Heart left ventricle (tissue), 13 donors: ENCODE measurements at regions not wholly inside any gene's neighbourhood (a gene's known extent, or its start where the extent isn't known, plus 50 kb on each side); places are given as distances from the start of the nearest gene placed in this dataset.

Experiments
- CTCF ChIP-seq, 12 donors: fragments of 200-600 bp; sonication (generic) in 4 of 12; IDR thresholded peaks; one replicate each; pipeline versions ENCODE4 v1.5.0 to v1.8.0; 2018 to 2022; ENCODE audit warnings: antibody characterized with exemption in 12 of 12, mild to moderate bottlenecking in 5 of 12
- POLR2A ChIP-seq, 2 donors: fragments of 450-650 bp; IDR thresholded peaks; one replicate each; pipeline ENCODE4 v1.6.1; 2017; ENCODE audit warnings: antibody characterized with exemption in 2 of 2, mild to moderate bottlenecking in 2 of 2, moderate library complexity in 2 of 2
- donor health status: ischemic (EF 13 %, LVEDD 7.1; RV severe dilation, severe dysfunction).
- donor health status: DM: no; HTN: yes; CAD: no.
- donor health status: DM: no; HTN: no; CAD: no.
- donor health status: ischemic (EF 25% LVEDD 6.9; RV normal size, moderate dysfunction).
- donor health status: ischemic (EF 25% LVEDD 5.7; RV mildly dilated, moderate dysfunction).
- donor health status: ischemic (EF 35%, LVEDD 5.7; RV mildly dilated, moderate dysfunction).
- donor health status: nonischemic (EF 11% LVEDD 7.7; RV severe dilation, severe dysfunction).
- donor health status: DM: yes; HTN: yes; CAD: no.
- donor health status: PGD.
- donor health status: ischemic (EF 29% LVEDD 5.4; RV normal size, mild dysfunction).
- donor health status: nonischemic (EF 23%, LVEDD 6.1; RV moderate dilation, normal function).

GRCh38 chr5:44022622-44023021 is 366.6 kb downstream of the FGF10 start:
- TF ChIP-seq CTCF (IDR thresholded peaks at IDR 0.05) = no peak
- TF ChIP-seq POLR2A (IDR thresholded peaks at IDR 0.05) = no peak
